Esophagus muscularis mucosa (tissue), 3 donors: ENCODE measurements at regions not wholly inside any gene's neighbourhood (a gene's known extent, or its start where the extent isn't known, plus 50 kb on each side); places are given as distances from the start of the nearest gene placed in this dataset.

Source experiments
- POLR2A ChIP-seq: fragments of 450-650 bp; IDR thresholded peaks from one replicate; pipeline ENCODE4 v1.6.1; 2017; ENCODE audit warnings: antibody characterized with exemption, moderate library complexity, mild to moderate bottlenecking, low read depth
- POLR2AphosphoS5 ChIP-seq, 2 donors: sonication (generic); formaldehyde crosslinking; IDR thresholded peaks; one replicate each; pipeline ENCODE4 v1.6.1; 2017; ENCODE audit warnings: antibody characterized with exemption in 2 of 2
- TF ChIP-seq, protein P1 (sequence below), 3 experiments: fragments of 200-600 bp in 2 of 3; fragments of 450-650 bp in 1 of 3; sonication (generic) in 2 of 3; IDR thresholded peaks; one replicate each; pipeline ENCODE4 v1.5.1; 2017 to 2019; ENCODE audit warnings: antibody characterized with exemption in 3 of 3, mild to moderate bottlenecking in 2 of 3, moderate library complexity in 1 of 3

DNA sequence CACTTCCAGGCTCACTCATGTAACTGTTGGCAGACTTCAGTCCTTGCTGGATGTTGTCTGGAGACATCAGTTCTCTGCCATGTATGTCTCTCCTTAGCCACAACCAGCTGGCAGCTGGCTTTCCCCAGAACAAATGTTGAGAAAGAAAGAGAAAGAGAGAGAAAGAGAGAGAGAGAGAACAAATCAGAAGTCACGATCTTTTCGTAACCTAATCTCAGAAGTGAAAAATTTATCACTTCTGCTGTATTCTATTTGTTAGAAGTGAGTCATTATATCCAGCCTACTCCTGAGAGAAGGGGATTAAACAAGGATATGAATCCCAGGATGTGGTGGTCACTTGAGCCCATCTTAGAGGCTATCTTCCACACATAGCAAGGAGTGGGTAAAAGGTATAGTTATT, 101.2 kb downstream of the BTG1 start:
- TF ChIP-seq, protein P1, sequence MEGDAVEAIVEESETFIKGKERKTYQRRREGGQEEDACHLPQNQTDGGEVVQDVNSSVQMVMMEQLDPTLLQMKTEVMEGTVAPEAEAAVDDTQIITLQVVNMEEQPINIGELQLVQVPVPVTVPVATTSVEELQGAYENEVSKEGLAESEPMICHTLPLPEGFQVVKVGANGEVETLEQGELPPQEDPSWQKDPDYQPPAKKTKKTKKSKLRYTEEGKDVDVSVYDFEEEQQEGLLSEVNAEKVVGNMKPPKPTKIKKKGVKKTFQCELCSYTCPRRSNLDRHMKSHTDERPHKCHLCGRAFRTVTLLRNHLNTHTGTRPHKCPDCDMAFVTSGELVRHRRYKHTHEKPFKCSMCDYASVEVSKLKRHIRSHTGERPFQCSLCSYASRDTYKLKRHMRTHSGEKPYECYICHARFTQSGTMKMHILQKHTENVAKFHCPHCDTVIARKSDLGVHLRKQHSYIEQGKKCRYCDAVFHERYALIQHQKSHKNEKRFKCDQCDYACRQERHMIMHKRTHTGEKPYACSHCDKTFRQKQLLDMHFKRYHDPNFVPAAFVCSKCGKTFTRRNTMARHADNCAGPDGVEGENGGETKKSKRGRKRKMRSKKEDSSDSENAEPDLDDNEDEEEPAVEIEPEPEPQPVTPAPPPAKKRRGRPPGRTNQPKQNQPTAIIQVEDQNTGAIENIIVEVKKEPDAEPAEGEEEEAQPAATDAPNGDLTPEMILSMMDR (IDR thresholded peaks at IDR 0.05) = no peak
- TF ChIP-seq POLR2AphosphoS5 (IDR thresholded peaks at IDR 0.05) = no peak
- no peak for TF ChIP-seq POLR2A
